ENCODE measurements at regions not wholly inside any gene's neighbourhood (a gene's known extent, or its start where the extent isn't known, plus 50 kb on each side); places are given as distances from the start of the nearest gene placed in this dataset.

GRCh38 chr2:226446406-226447001 is 353.1 kb downstream of the IRS1 start:
- Histone ChIP-seq H3K4me1 (ENCODE audit: control insufficient read depth, insufficient read depth, low read length) (no peaks in the 10 kb centered on the region), H3K9me3 (ENCODE audit: control insufficient read depth, insufficient read depth, low read depth, low read length) (no peaks in the 10 kb centered on the region), H3K27ac (ENCODE audit: extremely low read depth, low read depth, low read length) (no peak overlapping the region), H3K4me3 (ENCODE audit: low read depth, low read length) (no peak overlapping the region), H3K36me3 (ENCODE audit: control insufficient read depth in 2 of 2, insufficient read depth in 1 of 2, low read length in 2 of 2) (no peaks in the 10 kb centered on the region)
- ChIA-PET CTCF (interaction anchor here (0.7 kb wide), 1 partner anchor 777 kb away, joined by 3 read pairs; no protein-coding TSS in a partner anchor), POLR2A (no interaction called here)
- no peak for TF ChIP-seq MYNN (tag by site-specific recombination; IDR thresholded peaks at IDR 0.05; ENCODE audit: borderline replicate concordance)
- no peak for TF ChIP-seq HOXC10 (CRISPR knock-in tag; IDR thresholded peaks at IDR 0.05)
- no peak for TF ChIP-seq SCRT2 (tag by site-specific recombination; IDR thresholded peaks at IDR 0.05)
- no peak for TF ChIP-seq ZNF341 (tag by site-specific recombination; IDR thresholded peaks at IDR 0.05; ENCODE audit: low read depth)
- TF ChIP-seq ZNF704 (tag by site-specific recombination; IDR thresholded peaks at IDR 0.05) = no peak
- no peak for TF ChIP-seq ZBTB1 (tag by site-specific recombination; IDR thresholded peaks at IDR 0.05)
- no peak for TF ChIP-seq ZBTB21 (tag by site-specific recombination; IDR thresholded peaks at IDR 0.05)
- no peak for TF ChIP-seq ZNF555 (tag by site-specific recombination; conservative IDR thresholded peaks at IDR 0.05)
- no peak for TF ChIP-seq MEIS1 (CRISPR knock-in tag; IDR thresholded peaks at IDR 0.05; ENCODE audit: borderline replicate concordance)
- no peak for TF ChIP-seq SETDB1 (IDR thresholded peaks at IDR 0.05; ENCODE audit: insufficient read length, low read length)
- no peak for TF ChIP-seq PRDM10 (tag by site-specific recombination; IDR thresholded peaks at IDR 0.05)
- TF ChIP-seq ZFP69B (tag by site-specific recombination; IDR thresholded peaks at IDR 0.05) = no peak
- no peak for TF ChIP-seq HOXA7 (CRISPR knock-in tag; IDR thresholded peaks at IDR 0.05; ENCODE audit: borderline replicate concordance)
- no peak for TF ChIP-seq ZNF510 (tag by site-specific recombination; IDR thresholded peaks at IDR 0.05; ENCODE audit: insufficient replicate concordance)
- TF ChIP-seq ZNF324 (tag by site-specific recombination; IDR thresholded peaks at IDR 0.05) = no peak
- TF ChIP-seq GFI1B (tag by site-specific recombination; IDR thresholded peaks at IDR 0.05) = no peak

- no peak overlapping the region for H3K4me3 ChIP-seq (ENCODE audit: low read depth, low read length)
- ChIA-PET CTCF (no interaction called here), POLR2A (no interaction called here)
- no peak overlapping the region for H3K27ac ChIP-seq (ENCODE audit: extremely low read depth, low read depth, low read length)
- no peaks in the 10 kb centered on the region for H3K36me3 ChIP-seq (ENCODE audit: control insufficient read depth in 2 of 2, insufficient read depth in 1 of 2, low read length in 2 of 2)
- no peaks in the 10 kb centered on the region for H3K9me3 ChIP-seq (ENCODE audit: control insufficient read depth, insufficient read depth, low read depth, low read length)
- TF ChIP-seq INSM2 (tag by site-specific recombination; IDR thresholded peaks at IDR 0.05) (no peak), ZNF580 (tag by site-specific recombination; IDR thresholded peaks at IDR 0.05) (no peak), ZNF169 (tag by site-specific recombination; IDR thresholded peaks at IDR 0.05) (no peak), TRIM28 (IDR thresholded peaks at IDR 0.05; ENCODE audit: borderline replicate concordance, low read length) (no peak), ZNF16 (tag by site-specific recombination; IDR thresholded peaks at IDR 0.05; ENCODE audit: low read depth) (no peak)
- H3K4me1 ChIP-seq (ENCODE audit: control insufficient read depth, insufficient read depth, low read length) = no peaks in the 10 kb centered on the region
These were observed 354.3 kb downstream of the IRS1 start for GRCh38 chr2:226445216-226445861.
